ENCODE measurements at regions not wholly inside any gene's neighbourhood (a gene's known extent, or its start where the extent isn't known, plus 50 kb on each side); places are given as distances from the start of the nearest gene placed in this dataset.

DNA sequence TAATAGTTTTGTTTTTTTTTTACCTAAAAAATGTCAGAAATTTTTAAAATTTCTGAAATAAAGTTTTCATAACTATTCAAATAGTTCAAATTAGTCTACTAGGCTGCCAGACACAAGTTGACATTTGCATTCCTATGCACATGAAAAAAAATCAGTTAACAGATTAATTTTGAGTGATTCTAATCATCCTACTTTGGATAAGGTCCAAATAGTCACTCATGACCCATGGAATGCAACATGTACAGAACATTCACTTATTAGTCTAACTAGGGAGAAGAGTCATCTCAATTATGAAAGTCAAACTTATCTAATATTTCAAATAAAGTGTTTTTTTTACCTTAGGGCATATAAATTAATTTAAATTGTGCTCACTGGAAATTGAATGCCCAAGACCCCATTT lies 390.2 kb downstream of the EPM2A start:
- peaks cover 18 to 21% of the 10 kb centered on the region in 2 experiments for H3K4me1 Mint-ChIP-seq
- Histone ChIP-seq H3K79me2 (ENCODE audit: insufficient read depth, low read length) (no peaks in the 10 kb centered on the region), H4K8ac (replicated peaks; ENCODE audit: insufficient read length, low read depth, low read length) (no peak overlapping the region), H3K4me1 (ENCODE audit: insufficient read depth, low read length) (no peaks in the 10 kb centered on the region), H2BK120ac (ENCODE audit: low read depth, low read length, poor library complexity, severe bottlenecking) (no peak overlapping the region), H2BK15ac (ENCODE audit: low read depth, low read length) (no peak overlapping the region), H3K4me2 (ENCODE audit: insufficient read depth, insufficient read length, low read length) (no peak overlapping the region), H2BK5ac (ENCODE audit: insufficient read length, low read length) (no peak overlapping the region), H3K4ac (ENCODE audit: low read depth, low read length) (no peak overlapping the region), H3T11ph (ENCODE audit: low read length) (no peak overlapping the region), H4K91ac (ENCODE audit: insufficient read length, low read depth, low read length) (no peak overlapping the region), H3K9me3 (ENCODE audit: control insufficient read depth, low read depth, low read length) (no peaks in the 10 kb centered on the region), H3K23ac (ENCODE audit: insufficient read length, low read depth, low read length) (no peak overlapping the region), H2BK20ac (ENCODE audit: low read depth, low read length, poor library complexity, severe bottlenecking) (no peak overlapping the region), H3K27ac (ENCODE audit: insufficient read length, low read depth, low read length) (no peak overlapping the region), H3K14ac (ENCODE audit: insufficient read depth, low read length) (no peak overlapping the region), H3K9ac (ENCODE audit: extremely low read depth, insufficient read length, low read length) (no peak overlapping the region), H2BK12ac (ENCODE audit: insufficient read length, low read depth, low read length) (no peak overlapping the region), H3K56ac (ENCODE audit: insufficient read length, low read depth, low read length) (no peak overlapping the region), H4K5ac (ENCODE audit: insufficient read length, low read depth, low read length) (no peak overlapping the region), H3K27me3 (ENCODE audit: insufficient read depth, low read length) (no peaks in the 10 kb centered on the region), H3K23me2 (ENCODE audit: insufficient read length, low read depth, low read length, poor library complexity, severe bottlenecking) (no peaks in the 10 kb centered on the region), H2AFZ (ENCODE audit: low read length) (no peak overlapping the region), H2AK5ac (ENCODE audit: insufficient read length, low read length) (no peak overlapping the region), H4K20me1 (ENCODE audit: control insufficient read depth, insufficient read depth, insufficient read length) (no peaks in the 10 kb centered on the region), H3K18ac (ENCODE audit: insufficient read length, low read depth, low read length) (no peak overlapping the region), H3K79me1 (ENCODE audit: insufficient read depth, low read depth, low read length, poor library complexity, severe bottlenecking) (no peaks in the 10 kb centered on the region)
- H3K4me3 Mint-ChIP-seq: no peak overlapping the region
- no peaks in the 10 kb centered on the region for H3K9me3 Mint-ChIP-seq
- no peaks in the 10 kb centered on the region for H3K36me3 Mint-ChIP-seq (ENCODE audit: insufficient read depth in 1 of 3, low read depth in 3 of 3)
- H3K27me3 Mint-ChIP-seq (ENCODE audit: low read depth): no peaks in the 10 kb centered on the region
- TF ChIP-seq, protein P1, sequence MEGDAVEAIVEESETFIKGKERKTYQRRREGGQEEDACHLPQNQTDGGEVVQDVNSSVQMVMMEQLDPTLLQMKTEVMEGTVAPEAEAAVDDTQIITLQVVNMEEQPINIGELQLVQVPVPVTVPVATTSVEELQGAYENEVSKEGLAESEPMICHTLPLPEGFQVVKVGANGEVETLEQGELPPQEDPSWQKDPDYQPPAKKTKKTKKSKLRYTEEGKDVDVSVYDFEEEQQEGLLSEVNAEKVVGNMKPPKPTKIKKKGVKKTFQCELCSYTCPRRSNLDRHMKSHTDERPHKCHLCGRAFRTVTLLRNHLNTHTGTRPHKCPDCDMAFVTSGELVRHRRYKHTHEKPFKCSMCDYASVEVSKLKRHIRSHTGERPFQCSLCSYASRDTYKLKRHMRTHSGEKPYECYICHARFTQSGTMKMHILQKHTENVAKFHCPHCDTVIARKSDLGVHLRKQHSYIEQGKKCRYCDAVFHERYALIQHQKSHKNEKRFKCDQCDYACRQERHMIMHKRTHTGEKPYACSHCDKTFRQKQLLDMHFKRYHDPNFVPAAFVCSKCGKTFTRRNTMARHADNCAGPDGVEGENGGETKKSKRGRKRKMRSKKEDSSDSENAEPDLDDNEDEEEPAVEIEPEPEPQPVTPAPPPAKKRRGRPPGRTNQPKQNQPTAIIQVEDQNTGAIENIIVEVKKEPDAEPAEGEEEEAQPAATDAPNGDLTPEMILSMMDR (conservative IDR thresholded peaks at IDR 0.05): no peak
- no peak for DNase-seq
- no peak overlapping the region for H3K27ac Mint-ChIP-seq

Measured in H9 (cell line).